Neural progenitor cell (in vitro differentiated cells): ENCODE measurements at regions not wholly inside any gene's neighbourhood (a gene's known extent, or its start where the extent isn't known, plus 50 kb on each side); places are given as distances from the start of the nearest gene placed in this dataset.

Experiments used
- DNase-seq: peaks from one replicate; pipeline ENCODE4 v3.0.0-alpha.2; 2016; ENCODE audit warnings: low spot score
- H2AFZ ChIP-seq: fragments of 200-600 bp; sonication (generic); replicated peaks from 2 replicates; pipeline ENCODE4 v1.6.1; 2016; ENCODE audit warnings: antibody characterized with exemption
- H3F3A ChIP-seq: fragments of 200-600 bp; sonication (generic); 2 replicates; pipeline ENCODE4 v1.6.1; 2016; ENCODE audit warnings: antibody characterized with exemption, low read depth
- H3K27ac ChIP-seq: fragments of 200-600 bp; sonication (generic); 2 replicates; pipeline ENCODE4 v1.5.1; 2016; ENCODE audit warnings: mild to moderate bottlenecking
- H3K27me3 ChIP-seq: fragments of 200-600 bp; sonication (generic); 2 replicates; pipeline ENCODE4 v1.6.1; 2016; ENCODE audit warnings: mild to moderate bottlenecking, moderate library complexity
- H3K36me3 ChIP-seq: fragments of 200-600 bp; sonication (generic); 2 replicates; pipeline ENCODE4 v1.5.1; 2016
- H3K4me1 ChIP-seq: fragments of 200-600 bp; sonication (generic); 2 replicates; pipeline ENCODE4 v1.6.1; 2016; ENCODE audit warnings: mixed run types
- H3K4me2 ChIP-seq: fragments of 200-600 bp; sonication (generic); 2 replicates; pipeline ENCODE4 v1.6.1; 2016
- H3K4me3 ChIP-seq: fragments of 200-600 bp; sonication (generic); 2 replicates; pipeline ENCODE4 v1.5.1; 2016
- H3K79me2 ChIP-seq: fragments of 200-600 bp; sonication (generic); 2 replicates; pipeline ENCODE4 v1.6.1; 2016; ENCODE audit warnings: low read depth
- H3K9ac ChIP-seq: fragments of 200-600 bp; sonication (generic); 2 replicates; pipeline ENCODE4 v1.6.1; 2016
- H3K9me3 ChIP-seq: fragments of 200-600 bp; sonication (generic); 2 replicates; pipeline ENCODE4 v1.5.1; 2016; ENCODE audit warnings: low read depth
- H4K20me1 ChIP-seq: fragments of 200-600 bp; sonication (generic); 2 replicates; pipeline ENCODE4 v1.6.1; 2016; ENCODE audit warnings: low read depth
- H3K27ac Mint-ChIP-seq: 3 replicates; pipeline ENCODE4 v1.8.0; 2021; ENCODE audit warnings: mixed read lengths
- H3K27me3 Mint-ChIP-seq: 2 replicates; pipeline ENCODE4 v1.8.0; 2022; ENCODE audit warnings: low read depth, mild to moderate bottlenecking, inconsistent platforms, moderate library complexity, mixed read lengths; ENCODE audit not compliant: insufficient read depth
- H3K36me3 Mint-ChIP-seq: 3 replicates; pipeline ENCODE4 v1.8.0; 2021; ENCODE audit warnings: mixed read lengths
- H3K4me1 Mint-ChIP-seq: 3 replicates; pipeline ENCODE4 v1.8.0; 2021; ENCODE audit warnings: mixed read lengths
- H3K4me3 Mint-ChIP-seq: 3 replicates; pipeline ENCODE4 v1.8.0; 2021; ENCODE audit warnings: mild to moderate bottlenecking, moderate library complexity, mixed read lengths
- H3K9me3 Mint-ChIP-seq: 3 replicates; pipeline ENCODE4 v1.8.0; 2020; ENCODE audit warnings: mixed read lengths
- CTCF ChIP-seq: fragments of 200-600 bp; sonication (generic); IDR thresholded peaks from 2 replicates; pipeline ENCODE4 v1.5.1; 2017; ENCODE audit warnings: antibody characterized with exemption, mild to moderate bottlenecking
- EZH2 ChIP-seq: fragments of 200-600 bp; sonication (generic); IDR thresholded peaks from 2 replicates; pipeline ENCODE4 v1.6.1; 2017; ENCODE audit warnings: antibody characterized with exemption, mild to moderate bottlenecking, moderate library complexity
- EZH2phosphoT487 ChIP-seq: fragments of 200-600 bp; sonication (generic); IDR thresholded peaks from 2 replicates; pipeline ENCODE4 v1.6.1; 2017; ENCODE audit warnings: antibody characterized with exemption

- no peaks in the 10 kb centered on the region for H3K27me3 ChIP-seq
- H2AFZ ChIP-seq = no peak overlapping the region
- DNase-seq = no peak
- no peaks in the 10 kb centered on the region for H4K20me1 ChIP-seq
- no peaks in the 10 kb centered on the region for H3K9me3 Mint-ChIP-seq
- H3K4me3 Mint-ChIP-seq = no peak overlapping the region
- no peaks in the 10 kb centered on the region for H3K36me3 Mint-ChIP-seq
- no peak overlapping the region for H3K4me2 ChIP-seq
- H3K27me3 Mint-ChIP-seq = peaks cover 3% of the 10 kb centered on the region
- TF ChIP-seq CTCF = no peak
- no peak for TF ChIP-seq EZH2
- TF ChIP-seq EZH2phosphoT487 = no peak
- no peaks in the 10 kb centered on the region for H3F3A ChIP-seq
- no peaks in the 10 kb centered on the region for H3K9me3 ChIP-seq
- no peak overlapping the region for H3K4me3 ChIP-seq
- no peaks in the 10 kb centered on the region for H3K36me3 ChIP-seq
- no peak overlapping the region for H3K27ac Mint-ChIP-seq
- no peaks in the 10 kb centered on the region for H3K4me1 ChIP-seq
- H3K79me2 ChIP-seq = no peaks in the 10 kb centered on the region
- no peak overlapping the region for H3K27ac ChIP-seq
- peaks cover 3% of the 10 kb centered on the region for H3K4me1 Mint-ChIP-seq
- H3K9ac ChIP-seq = no peak overlapping the region
Measured at GRCh38 chr6:16930432-16930831, 169.2 kb upstream of the ATXN1 start.

- H3K4me3 ChIP-seq = no peak overlapping the region
- no peaks in the 10 kb centered on the region for H3K36me3 Mint-ChIP-seq
Measured at GRCh38 chr6:16929809-16930208, 168.5 kb upstream of the ATXN1 start.

GRCh38 chr6:16928387-16928786 lies 167.1 kb upstream of the ATXN1 start:
- Histone ChIP-seq H2AFZ (peak overlapping the region; percentile 30), H3K36me3 (no peaks in the 10 kb centered on the region), H3K79me2 (no peaks in the 10 kb centered on the region), H3K27ac (no peak overlapping the region), H3F3A (no peaks in the 10 kb centered on the region), H3K27me3 (no peaks in the 10 kb centered on the region), H3K9me3 (no peaks in the 10 kb centered on the region), H3K4me3 (no peak overlapping the region), H3K4me2 (no peak overlapping the region), H3K9ac (no peak overlapping the region), H3K4me1 (no peaks in the 10 kb centered on the region), H4K20me1 (no peaks in the 10 kb centered on the region)
- Mint-ChIP-seq H3K9me3 (no peaks in the 10 kb centered on the region), H3K36me3 (no peaks in the 10 kb centered on the region), H3K4me1 (peaks cover under 1% of the 10 kb centered on the region), H3K27ac (no peak overlapping the region), H3K27me3 (peaks cover 3% of the 10 kb centered on the region), H3K4me3 (no peak overlapping the region)
- DNase-seq = no peak
- TF ChIP-seq EZH2 = no peak
- TF ChIP-seq EZH2phosphoT487 = no peak
- no peak for TF ChIP-seq CTCF

More at GRCh38 chr6:16929809-16930208, 168.5 kb upstream of the ATXN1 start:
- Histone ChIP-seq H3K9ac (no peak overlapping the region), H3K27ac (no peak overlapping the region), H3F3A (no peaks in the 10 kb centered on the region), H4K20me1 (no peaks in the 10 kb centered on the region), H3K4me2 (no peak overlapping the region), H3K9me3 (no peaks in the 10 kb centered on the region), H2AFZ (no peak overlapping the region), H3K4me1 (no peaks in the 10 kb centered on the region), H3K36me3 (no peaks in the 10 kb centered on the region), H3K27me3 (no peaks in the 10 kb centered on the region), H3K79me2 (no peaks in the 10 kb centered on the region)
- no peak for DNase-seq
- TF ChIP-seq EZH2 (no peak), CTCF (no peak), EZH2phosphoT487 (no peak)
- no peaks in the 10 kb centered on the region for H3K9me3 Mint-ChIP-seq
- H3K4me1 Mint-ChIP-seq = peaks cover 3% of the 10 kb centered on the region
- no peak overlapping the region for H3K4me3 Mint-ChIP-seq
- H3K27ac Mint-ChIP-seq = no peak overlapping the region
- H3K27me3 Mint-ChIP-seq = peaks cover 3% of the 10 kb centered on the region

- no peaks in the 10 kb centered on the region for H3K9me3 ChIP-seq
- H3K4me3 ChIP-seq = no peak overlapping the region
- no peaks in the 10 kb centered on the region for H3K27me3 ChIP-seq
- no peak overlapping the region for H3K4me2 ChIP-seq
- H3K79me2 ChIP-seq = no peaks in the 10 kb centered on the region
- TF ChIP-seq EZH2phosphoT487 (no peak), CTCF (no peak), EZH2 (no peak)
- no peak for DNase-seq
- H3K36me3 ChIP-seq = no peaks in the 10 kb centered on the region
- Mint-ChIP-seq H3K4me1 (no peaks in the 10 kb centered on the region), H3K27me3 (peaks cover 3% of the 10 kb centered on the region), H3K9me3 (no peaks in the 10 kb centered on the region), H3K36me3 (no peaks in the 10 kb centered on the region), H3K4me3 (no peak overlapping the region), H3K27ac (no peak overlapping the region)
- H3K27ac ChIP-seq = no peak overlapping the region
- H3K4me1 ChIP-seq = no peaks in the 10 kb centered on the region
- no peak overlapping the region for H3K9ac ChIP-seq
- no peaks in the 10 kb centered on the region for H3F3A ChIP-seq
- no peaks in the 10 kb centered on the region for H4K20me1 ChIP-seq
- no peak overlapping the region for H2AFZ ChIP-seq
Measured at GRCh38 chr6:16927205-16927604, 165.9 kb upstream of the ATXN1 start.
